Fibroblast of upper back skin (primary cell): ENCODE measurements at regions not wholly inside any gene's neighbourhood (a gene's known extent, or its start where the extent isn't known, plus 50 kb on each side); places are given as distances from the start of the nearest gene placed in this dataset.
"Not testable (repeated sequence)": the region's sequence is repeated elsewhere in the genome, so short reads cannot be mapped to it uniquely, and the experiment has no call there.

Experiments used
- DNase-seq: peaks from one replicate; pipeline ENCODE4 v3.0.0-alpha.2; 2013

- DNase-seq, result no peak
Observed at GRCh38 chr4:162586266-162586665, 422.5 kb upstream of the FSTL5 start.

GRCh38 chr4:162582180-162582579, 418.4 kb upstream of the FSTL5 start:
- no peak for DNase-seq

GRCh38 chr4:162565730-162566129, 401.9 kb upstream of the FSTL5 start:
- no peak for DNase-seq

GRCh38 chr4:162560073-162560472, 396.3 kb upstream of the FSTL5 start:
- DNase-seq, result no peak

- no peak for DNase-seq
Observed at GRCh38 chr4:162557516-162558106, 393.8 kb upstream of the FSTL5 start.

- DNase-seq, result no peak
Observed at GRCh38 chr4:162535121-162535520, 371.3 kb upstream of the FSTL5 start.

GRCh38 chr4:162523171-162523570, 359.4 kb upstream of the FSTL5 start:
- DNase-seq, result no peak

GRCh38 chr4:162522724-162523123, 358.9 kb upstream of the FSTL5 start:
- no peak for DNase-seq

- DNase-seq, result no peak
Observed at GRCh38 chr4:162510937-162511336, 347.1 kb upstream of the FSTL5 start.

GRCh38 chr4:162510115-162510514, 346.3 kb upstream of the FSTL5 start:
- no peak for DNase-seq

- DNase-seq, result no peak
Observed at GRCh38 chr4:162509333-162509732, 345.5 kb upstream of the FSTL5 start.

- peak; percentile 70 for DNase-seq
Observed at GRCh38 chr4:162506253-162506652, 342.5 kb upstream of the FSTL5 start.

- DNase-seq, result no peak
Observed at GRCh38 chr4:162503868-162504267, 340.1 kb upstream of the FSTL5 start.

- no peak for DNase-seq
Observed at GRCh38 chr4:162502109-162502508, 338.3 kb upstream of the FSTL5 start.

GRCh38 chr4:162499478-162499877, 335.7 kb upstream of the FSTL5 start:
- no peak for DNase-seq

- DNase-seq, result no peak
Observed at GRCh38 chr4:162498168-162498567, 334.4 kb upstream of the FSTL5 start.

GRCh38 chr4:162497564-162498167, 333.9 kb upstream of the FSTL5 start:
- peak; percentile 42 for DNase-seq

- DNase-seq, result no peak
Observed at GRCh38 chr4:162494935-162495334, 331.1 kb upstream of the FSTL5 start.

GRCh38 chr4:162485486-162485885, 321.7 kb upstream of the FSTL5 start:
- peak; percentile 23 for DNase-seq

GRCh38 chr4:162475246-162475645, 311.4 kb upstream of the FSTL5 start:
- DNase-seq, result no peak

GRCh38 chr4:162469977-162470376, 306.2 kb upstream of the FSTL5 start:
- DNase-seq, result no peak

GRCh38 chr4:162465356-162465755, 301.6 kb upstream of the FSTL5 start:
- DNase-seq, result not testable (repeated sequence)

GRCh38 chr4:162461952-162462351, 298.2 kb upstream of the FSTL5 start:
- peak; percentile 2 for DNase-seq

- DNase-seq, result no peak
Observed at GRCh38 chr4:162458051-162458450, 294.3 kb upstream of the FSTL5 start.
